Rectal smooth muscle tissue (tissue), 1 donor: ENCODE measurements at regions not wholly inside any gene's neighbourhood (a gene's known extent, or its start where the extent isn't known, plus 50 kb on each side); places are given as distances from the start of the nearest gene placed in this dataset.

Experiments used
- H3K27ac ChIP-seq: one replicate; pipeline ENCODE4 v1.7.0; 2013; ENCODE audit warnings: low read depth, low read length, inconsistent platforms
- H3K27me3 ChIP-seq: one replicate; pipeline ENCODE4 v1.7.0; 2013; ENCODE audit warnings: low read length; ENCODE audit not compliant: control insufficient read depth, insufficient read depth
- H3K36me3 ChIP-seq: one replicate; pipeline ENCODE4 v1.7.0; 2013; ENCODE audit warnings: low read length; ENCODE audit not compliant: control insufficient read depth, insufficient read depth
- H3K4me1 ChIP-seq: one replicate; pipeline ENCODE4 v1.7.0; 2013; ENCODE audit warnings: low read length; ENCODE audit not compliant: control insufficient read depth, insufficient read depth
- H3K4me3 ChIP-seq: one replicate; pipeline ENCODE4 v1.7.0; 2013; ENCODE audit warnings: low read length
- H3K9ac ChIP-seq: one replicate; pipeline ENCODE4 v1.7.0; 2013; ENCODE audit warnings: low read length

DNA sequence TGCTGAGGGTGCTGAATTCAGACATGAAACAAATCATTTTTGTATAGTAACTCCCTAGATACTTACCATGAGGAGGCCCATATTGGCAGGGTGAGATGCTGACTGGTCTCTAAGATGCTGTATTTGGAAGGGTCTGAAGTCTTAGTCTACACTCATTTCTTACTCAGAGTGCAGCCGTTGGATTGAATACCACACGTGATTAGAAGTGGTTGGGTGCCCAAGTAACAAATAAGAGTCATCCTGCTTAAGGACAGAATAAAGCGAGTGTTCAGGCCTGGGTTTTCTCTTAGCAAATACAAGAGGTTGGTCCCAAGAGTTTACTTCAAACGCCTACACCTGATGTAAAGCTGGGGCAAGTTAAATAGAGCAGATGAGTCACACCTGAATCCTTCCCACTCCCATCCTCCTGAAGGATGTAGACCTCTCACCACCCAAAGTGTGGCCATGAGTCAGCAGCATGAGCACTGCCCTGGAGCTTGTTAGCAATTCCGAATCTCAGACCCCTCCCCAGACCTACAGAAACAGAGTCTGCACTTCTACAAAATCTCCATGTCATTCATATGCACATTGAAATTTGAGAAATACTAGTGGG lies 284.6 kb upstream of the CDH5 start:
- Histone ChIP-seq H3K36me3 (no peaks in the 10 kb centered on the region), H3K27me3 (no peaks in the 10 kb centered on the region), H3K27ac (no peak overlapping the region), H3K9ac (no peak overlapping the region), H3K4me1 (no peaks in the 10 kb centered on the region), H3K4me3 (no peak overlapping the region)

DNA sequence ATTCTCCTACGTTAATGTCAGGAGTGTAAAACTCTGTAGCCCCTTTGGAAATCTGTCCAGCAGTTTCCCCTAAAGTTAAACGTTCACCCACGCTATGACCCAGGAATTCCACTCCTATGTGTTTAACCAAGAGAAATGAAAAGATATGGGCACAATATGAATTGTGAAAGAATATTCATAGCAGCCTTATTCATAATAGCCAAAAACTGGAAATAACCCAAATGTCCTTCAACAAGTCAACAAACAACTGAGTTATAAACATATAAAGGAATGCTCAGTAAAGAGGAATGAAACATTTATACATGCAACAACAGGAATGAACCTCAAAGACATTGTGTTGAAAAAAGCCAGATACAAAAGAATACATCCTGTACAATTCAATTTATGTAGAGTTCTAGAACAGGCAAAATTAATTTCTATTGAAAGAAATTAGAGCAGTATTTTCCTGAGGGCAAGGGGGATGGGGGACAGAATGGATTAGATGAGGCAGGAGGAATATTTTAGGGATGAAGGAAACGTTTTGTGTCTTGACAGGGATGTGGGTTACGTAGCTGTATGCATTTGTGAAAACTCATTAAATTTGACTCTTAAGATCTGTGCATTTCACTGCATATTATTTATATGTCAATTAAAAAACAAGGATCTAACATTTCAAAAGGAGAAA lies 286.7 kb upstream of the CDH5 start:
- no peak overlapping the region for H3K27ac ChIP-seq
- H3K27me3 ChIP-seq = no peaks in the 10 kb centered on the region

DNA sequence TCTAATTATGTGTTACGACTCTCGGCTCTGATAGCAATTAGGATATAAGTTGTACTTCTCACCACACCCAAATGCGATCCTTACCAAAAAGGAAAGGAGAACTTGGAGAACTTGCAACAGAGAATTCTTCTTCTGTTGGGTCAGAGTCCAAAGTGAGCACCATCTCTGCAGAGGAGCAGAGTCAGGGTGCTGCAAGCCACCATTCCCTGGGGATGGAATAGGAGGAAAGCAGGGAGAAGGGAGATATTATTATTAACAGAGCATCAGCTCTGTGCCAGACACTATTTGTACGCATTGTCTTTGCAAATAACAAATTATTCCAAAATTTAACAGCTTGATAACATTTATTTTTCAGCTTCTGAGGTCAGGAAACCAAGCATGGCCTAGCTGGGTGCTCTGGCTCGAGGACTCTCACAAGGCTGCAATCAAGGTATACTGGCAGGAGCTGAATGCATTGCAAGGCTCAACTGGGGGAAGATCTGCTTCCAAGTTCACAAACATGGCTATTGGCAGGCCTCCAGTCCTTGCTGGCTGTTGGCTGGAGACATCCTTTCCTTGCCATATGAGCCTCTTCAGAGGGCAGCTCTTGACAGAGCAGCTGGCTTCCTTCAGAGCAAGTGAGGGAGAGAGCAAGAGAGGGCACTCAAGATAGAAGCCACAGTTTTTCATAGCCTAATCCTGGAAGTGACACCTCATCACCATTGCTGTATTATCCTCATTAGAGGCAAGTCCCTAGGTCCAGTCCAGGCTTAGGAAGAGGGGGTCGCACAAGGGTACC lies 296.2 kb upstream of the CDH5 start:
- peak overlapping the region; percentile 14 for H3K27ac ChIP-seq
- peaks cover 8% of the 10 kb centered on the region for H3K4me1 ChIP-seq
- H3K9ac ChIP-seq = no peak overlapping the region
- H3K36me3 ChIP-seq = no peaks in the 10 kb centered on the region
- H3K27me3 ChIP-seq = no peaks in the 10 kb centered on the region
- H3K4me3 ChIP-seq = no peak overlapping the region

More for the DNA sequence above, 286.7 kb upstream of the CDH5 start:
- no peaks in the 10 kb centered on the region for H3K36me3 ChIP-seq
- H3K9ac ChIP-seq = no peak overlapping the region
- no peaks in the 10 kb centered on the region for H3K4me1 ChIP-seq
- no peak overlapping the region for H3K4me3 ChIP-seq

DNA sequence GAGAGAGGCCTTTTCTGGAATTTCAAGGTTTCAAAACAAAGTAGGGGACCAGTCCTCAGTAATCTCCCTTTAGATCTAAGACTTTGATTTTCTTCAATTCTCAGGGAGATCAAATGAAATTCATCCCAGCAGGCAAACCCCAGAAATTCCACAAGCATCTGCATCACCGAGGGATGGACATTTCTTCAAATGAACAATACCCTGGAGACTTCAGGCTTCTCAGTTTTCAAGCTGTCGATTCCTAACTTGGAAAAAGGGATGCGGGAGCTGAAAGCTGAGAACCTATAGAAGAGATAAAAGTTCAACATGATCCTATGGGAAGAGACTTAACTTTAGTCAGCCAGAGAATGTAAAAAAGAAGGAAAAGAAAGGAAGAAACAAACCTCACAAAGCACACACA lies 296.9 kb upstream of the CDH5 start:
- no peaks in the 10 kb centered on the region for H3K36me3 ChIP-seq
- H3K9ac ChIP-seq = no peak overlapping the region
- no peaks in the 10 kb centered on the region for H3K27me3 ChIP-seq
- peaks cover 8% of the 10 kb centered on the region for H3K4me1 ChIP-seq
- no peak overlapping the region for H3K4me3 ChIP-seq
- no peak overlapping the region for H3K27ac ChIP-seq

DNA sequence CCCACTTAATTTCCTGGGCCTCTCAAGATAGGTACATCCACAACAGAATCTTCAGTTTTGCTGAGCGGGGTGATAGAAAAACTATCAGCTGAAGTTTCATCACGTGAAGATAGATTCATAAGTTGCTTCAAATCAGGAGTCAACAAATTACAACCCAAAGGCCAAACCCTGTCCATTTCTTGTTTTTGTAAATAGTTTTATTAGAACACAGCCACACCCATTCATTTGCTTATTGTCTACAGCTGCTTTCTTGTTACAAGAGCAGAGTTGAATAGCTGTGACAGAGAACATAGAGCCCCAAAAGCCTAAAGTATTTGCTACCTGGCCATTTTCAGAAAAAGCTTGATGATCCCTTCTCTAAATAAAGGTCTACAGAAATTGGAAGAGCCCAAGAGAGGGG lies 300.1 kb upstream of the CDH5 start:
- Histone ChIP-seq H3K4me1 (peaks cover 8% of the 10 kb centered on the region), H3K27ac (no peak overlapping the region), H3K4me3 (no peak overlapping the region)

DNA sequence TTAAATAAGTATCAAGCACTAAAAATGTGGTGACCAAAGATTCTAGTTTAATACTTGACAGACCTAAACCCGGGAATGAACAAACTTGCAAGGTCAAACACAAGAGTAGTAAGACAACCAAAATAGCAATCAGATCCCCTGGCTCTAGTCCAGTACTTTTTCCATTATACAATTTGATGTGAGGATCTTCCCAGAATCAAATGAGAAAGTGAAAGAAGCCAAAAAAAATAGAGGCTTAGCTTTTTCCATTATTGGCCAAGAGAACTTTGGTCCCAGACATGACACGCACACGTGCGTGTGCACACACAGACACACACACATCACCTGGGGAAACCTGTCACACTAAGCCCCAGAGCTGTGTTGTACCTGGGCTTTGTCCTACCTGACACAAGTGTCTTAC lies 300.6 kb upstream of the CDH5 start:
- Histone ChIP-seq H3K9ac (no peak overlapping the region), H3K4me3 (no peak overlapping the region), H3K36me3 (no peaks in the 10 kb centered on the region), H3K4me1 (peaks cover 8% of the 10 kb centered on the region), H3K27ac (no peak overlapping the region), H3K27me3 (no peaks in the 10 kb centered on the region)

More for the DNA sequence above, 300.1 kb upstream of the CDH5 start:
- Histone ChIP-seq H3K9ac (no peak overlapping the region), H3K27me3 (no peaks in the 10 kb centered on the region), H3K36me3 (no peaks in the 10 kb centered on the region)

DNA sequence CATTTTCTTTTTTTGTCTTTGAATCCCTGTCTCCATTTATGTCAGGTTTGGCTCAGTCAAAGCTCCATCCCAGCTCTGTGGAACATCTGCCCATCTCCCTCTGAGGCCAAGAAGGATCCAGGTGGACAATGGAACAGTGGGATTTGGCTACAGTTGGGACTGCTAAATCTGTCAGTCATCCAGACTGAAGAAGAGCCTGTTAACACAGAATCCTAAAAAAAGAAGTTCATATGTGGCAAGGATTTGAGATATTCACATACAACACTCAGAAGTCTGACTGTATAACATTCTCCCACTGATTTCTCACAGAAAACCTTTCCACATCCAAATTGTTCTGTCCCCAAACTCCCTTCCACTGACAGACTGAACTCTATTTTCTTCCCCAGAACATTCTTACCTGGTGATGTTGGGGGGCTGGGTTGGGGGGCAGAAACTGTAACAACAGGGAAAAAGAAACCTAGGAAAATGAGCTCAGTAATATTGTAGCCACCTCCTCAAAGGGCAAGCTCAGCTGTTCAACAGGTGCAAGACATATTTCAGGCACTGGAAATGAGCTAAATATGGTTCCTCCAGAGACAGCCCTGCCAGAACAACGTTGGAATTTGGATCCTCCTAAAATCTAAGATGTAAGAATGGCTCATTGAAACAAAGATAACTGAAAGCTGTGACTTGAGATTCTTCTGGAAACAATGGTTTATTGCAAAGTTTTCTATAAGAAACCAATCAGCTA lies 301.5 kb upstream of the CDH5 start:
- peaks cover 2% of the 10 kb centered on the region for H3K4me1 ChIP-seq
- no peak overlapping the region for H3K27ac ChIP-seq
- no peak overlapping the region for H3K4me3 ChIP-seq
- H3K36me3 ChIP-seq = no peaks in the 10 kb centered on the region
- no peaks in the 10 kb centered on the region for H3K27me3 ChIP-seq
- no peak overlapping the region for H3K9ac ChIP-seq

DNA sequence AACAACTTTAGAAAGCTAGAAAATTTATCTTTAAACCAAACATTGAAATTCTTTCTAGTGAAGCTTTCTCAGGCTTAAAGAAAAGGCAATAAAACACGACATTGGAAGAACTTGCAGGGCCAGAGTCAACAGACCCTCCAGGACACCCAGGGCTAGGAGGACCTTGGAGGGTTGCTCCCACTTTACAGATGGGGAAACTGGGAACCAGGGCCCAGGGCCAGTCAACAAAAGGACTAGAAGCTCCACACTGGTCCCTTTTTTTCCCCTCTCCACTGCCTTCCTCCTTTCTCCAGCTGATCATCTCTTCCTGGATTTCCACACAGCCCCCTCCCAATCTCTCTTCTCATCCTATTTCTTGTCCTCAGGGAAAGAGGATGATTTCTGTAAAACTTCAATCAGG lies 307.7 kb upstream of the CDH5 start:
- Histone ChIP-seq H3K4me3 (no peak overlapping the region), H3K9ac (no peak overlapping the region), H3K36me3 (no peaks in the 10 kb centered on the region), H3K4me1 (no peaks in the 10 kb centered on the region), H3K27ac (no peak overlapping the region), H3K27me3 (no peaks in the 10 kb centered on the region)

DNA sequence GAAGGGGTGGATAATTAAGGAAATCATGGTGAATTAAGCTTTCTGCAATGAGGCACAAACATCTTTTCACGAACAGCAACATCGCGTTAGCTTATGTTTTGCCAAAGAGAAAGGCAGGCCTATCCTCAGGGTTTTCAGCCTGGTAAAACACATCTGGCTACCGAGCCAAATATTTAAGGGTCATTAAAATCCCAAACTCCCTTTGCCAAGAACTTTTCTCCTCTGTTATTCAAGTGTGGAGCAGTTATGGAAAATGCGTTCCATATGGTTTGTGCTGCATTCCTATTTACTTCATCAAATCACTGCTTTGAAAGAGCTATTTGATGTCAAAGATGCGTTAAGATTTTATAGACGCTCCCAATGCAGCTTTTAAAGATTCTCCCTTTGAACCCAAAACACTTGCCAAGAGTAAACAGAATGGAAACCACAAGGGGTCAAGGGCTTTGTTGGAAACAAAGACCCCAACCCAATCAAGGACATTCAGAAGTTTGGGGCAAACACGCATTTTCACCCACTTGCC lies 308.3 kb upstream of the CDH5 start:
- no peak overlapping the region for H3K4me3 ChIP-seq
- no peak overlapping the region for H3K27ac ChIP-seq
- H3K36me3 ChIP-seq = no peaks in the 10 kb centered on the region

DNA sequence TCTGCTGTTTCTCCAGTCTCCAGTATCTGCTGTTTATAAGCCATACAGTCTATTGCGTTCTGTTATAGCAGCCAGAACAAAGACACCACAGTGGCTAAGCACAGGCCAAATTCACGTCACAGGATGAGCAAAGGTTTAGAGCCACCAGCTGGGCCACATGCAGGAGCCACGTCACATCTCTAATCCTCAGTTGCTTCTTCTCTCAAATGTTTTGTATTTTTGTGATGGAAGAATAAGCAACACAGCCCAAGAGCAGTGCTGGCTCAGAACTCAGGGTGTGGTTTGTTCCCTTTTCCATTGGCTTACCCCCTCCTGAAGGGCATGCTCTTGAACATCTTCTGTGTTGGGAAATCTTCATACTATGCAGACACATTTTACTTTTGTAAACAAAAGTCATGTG lies 309.4 kb upstream of the CDH5 start:
- H3K27me3 ChIP-seq = no peaks in the 10 kb centered on the region
- H3K4me3 ChIP-seq = no peak overlapping the region
- H3K36me3 ChIP-seq = no peaks in the 10 kb centered on the region
- no peaks in the 10 kb centered on the region for H3K4me1 ChIP-seq
- no peak overlapping the region for H3K9ac ChIP-seq
- H3K27ac ChIP-seq = no peak overlapping the region

More for the DNA sequence above, 308.3 kb upstream of the CDH5 start:
- H3K27me3 ChIP-seq = no peaks in the 10 kb centered on the region
- no peak overlapping the region for H3K9ac ChIP-seq
- H3K4me1 ChIP-seq = no peaks in the 10 kb centered on the region

DNA sequence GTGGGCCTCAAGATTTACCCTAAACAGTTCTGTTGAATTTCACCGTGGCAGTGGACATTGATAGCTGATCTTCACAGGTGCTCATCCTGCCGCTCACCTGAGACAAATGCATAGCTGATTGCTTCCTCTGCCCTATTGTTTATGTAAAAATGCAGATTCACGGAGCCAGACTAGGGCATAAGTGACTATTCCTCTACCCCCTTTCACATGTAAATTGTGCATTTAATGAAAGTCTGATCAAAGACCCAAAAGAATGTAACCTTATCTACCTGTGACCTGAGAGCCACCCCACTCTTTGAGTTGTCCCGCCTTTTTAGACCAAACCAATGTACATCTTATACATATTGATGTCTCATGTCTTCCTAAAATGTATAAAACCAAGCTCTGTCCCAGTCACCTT lies 312.4 kb upstream of the CDH5 start:
- no peak overlapping the region for H3K4me3 ChIP-seq
- no peaks in the 10 kb centered on the region for H3K36me3 ChIP-seq

DNA sequence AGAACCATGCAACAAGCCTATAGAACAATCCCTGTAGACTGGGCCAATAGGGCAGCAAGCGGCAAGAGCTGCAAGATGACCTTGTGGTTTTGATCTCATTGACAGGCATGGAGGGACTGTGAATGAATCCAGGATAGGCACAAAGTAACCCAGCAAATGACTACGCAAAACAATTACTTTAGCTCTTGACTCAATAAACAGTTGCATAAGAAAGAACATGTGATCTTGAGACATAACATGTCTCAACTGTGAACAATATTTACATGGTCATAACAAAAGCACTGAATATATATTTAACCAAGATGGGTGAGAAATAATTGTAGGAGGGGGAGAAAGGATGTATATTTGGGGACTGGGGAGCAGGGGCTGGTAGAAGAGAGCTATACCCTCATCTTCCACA lies 313.7 kb upstream of the CDH5 start:
- Histone ChIP-seq H3K36me3 (no peaks in the 10 kb centered on the region), H3K9ac (no peak overlapping the region), H3K27ac (no peak overlapping the region), H3K4me1 (no peaks in the 10 kb centered on the region), H3K27me3 (no peaks in the 10 kb centered on the region), H3K4me3 (no peak overlapping the region)

More for the DNA sequence above, 312.4 kb upstream of the CDH5 start:
- no peak overlapping the region for H3K9ac ChIP-seq
- no peaks in the 10 kb centered on the region for H3K4me1 ChIP-seq
- H3K27me3 ChIP-seq = no peaks in the 10 kb centered on the region
- H3K27ac ChIP-seq = no peak overlapping the region
